Thyroid gland (tissue), 4 donors: ENCODE measurements at regions not wholly inside any gene's neighbourhood (a gene's known extent, or its start where the extent isn't known, plus 50 kb on each side); places are given as distances from the start of the nearest gene placed in this dataset.

Experiments used
- CTCF ChIP-seq, 6 experiments: fragments of 200-600 bp in 3 of 6; fragments of 450-650 bp in 3 of 6; sonication (generic) in 3 of 6; IDR thresholded peaks; one replicate each; pipeline ENCODE4 v1.5.1; 2016 to 2019; ENCODE audit warnings: antibody characterized with exemption in 6 of 6, mild to moderate bottlenecking in 2 of 6, inconsistent platforms in 1 of 6, moderate library complexity in 1 of 6
- POLR2A ChIP-seq, 2 donors: fragments of 450-650 bp; IDR thresholded peaks; one replicate each; pipeline ENCODE4 v1.6.1; 2017; ENCODE audit warnings: antibody characterized with exemption in 2 of 2, mild to moderate bottlenecking in 2 of 2, moderate library complexity in 1 of 2

- TF ChIP-seq POLR2A (IDR thresholded peaks at IDR 0.05) = no peak
- TF ChIP-seq CTCF (IDR thresholded peaks at IDR 0.05) = no peak
Observed at GRCh38 chr4:147398556-147398955, 82.3 kb upstream of the EDNRA start.
